ENCODE measurements at regions not wholly inside any gene's neighbourhood (a gene's known extent, or its start where the extent isn't known, plus 50 kb on each side); places are given as distances from the start of the nearest gene placed in this dataset.
A peak's percentile ranks its signal among the peaks of the same experiment; 100 is the strongest.

GRCh38 chr3:182201456-182202168 is 489.9 kb downstream of the SOX2 start:
- H3K4me3 ChIP-seq (ENCODE audit: insufficient read depth in 1 of 2, low read depth in 1 of 2, low read length in 2 of 2) = no peak overlapping the region
- no peak overlapping the region for H3K4me2 ChIP-seq (ENCODE audit: low read length, poor library complexity, severe bottlenecking)
- H3K36me3 ChIP-seq (ENCODE audit: control insufficient read depth in 1 of 2, insufficient read depth in 2 of 2, low read depth in 1 of 2, low read length in 2 of 2) = no peaks in the 10 kb centered on the region
- no peak overlapping the region for H2AK5ac ChIP-seq (ENCODE audit: low read length, severe bottlenecking)
- no peak overlapping the region for H2BK5ac ChIP-seq (ENCODE audit: low read depth, low read length, poor library complexity, severe bottlenecking)
- no peak overlapping the region for H2BK12ac ChIP-seq (ENCODE audit: low read length in 2 of 2)
- no peak overlapping the region for H3K14ac ChIP-seq (ENCODE audit: low read length in 2 of 2)
- WGBS = 93% methylated on average over 10 of the region's 11 CpGs
- H3K4ac ChIP-seq (ENCODE audit: low read depth in 1 of 2, low read length in 2 of 2) = no peak overlapping the region
- no peak overlapping the region for H3K9ac ChIP-seq (ENCODE audit: low read length)
- H3K27ac ChIP-seq (ENCODE audit: low read length, poor library complexity, severe bottlenecking) = no peak overlapping the region
- H3K4me1 ChIP-seq (ENCODE audit: control insufficient read depth, insufficient read depth, low read depth, low read length) = peaks cover 2% of the 10 kb centered on the region
- no peaks in the 10 kb centered on the region for H3K79me1 ChIP-seq (replicated peaks; ENCODE audit: low read length, poor library complexity, severe bottlenecking)
- H3K9me3 ChIP-seq (ENCODE audit: control insufficient read depth, low read length) = no peaks in the 10 kb centered on the region
- H3K27me3 ChIP-seq (ENCODE audit: control insufficient read depth in 1 of 2, insufficient read depth in 1 of 2, low read length in 2 of 2) = no peaks in the 10 kb centered on the region
- H2AFZ ChIP-seq (ENCODE audit: low read depth, low read length) = no peak overlapping the region
- H4K8ac ChIP-seq (ENCODE audit: low read length) = no peak overlapping the region
- H3K18ac ChIP-seq (ENCODE audit: low read depth in 1 of 2, low read length in 2 of 2) = no peak overlapping the region
- no peak for DNase-seq
- no peak overlapping the region for H4K91ac ChIP-seq (ENCODE audit: low read length)
- H3K23ac ChIP-seq (ENCODE audit: low read length in 2 of 2) = no peak overlapping the region
- H2BK120ac ChIP-seq (ENCODE audit: low read depth, low read length) = no peak overlapping the region
- no peak overlapping the region for H2BK15ac ChIP-seq (ENCODE audit: low read depth, poor library complexity, severe bottlenecking)

GRCh38 chr3:182212479-182213076 is 500.9 kb downstream of the SOX2 start:
- H2BK15ac ChIP-seq (ENCODE audit: low read depth, poor library complexity, severe bottlenecking) = no peak overlapping the region
- no peaks in the 10 kb centered on the region for H3K36me3 ChIP-seq (ENCODE audit: control insufficient read depth in 1 of 2, insufficient read depth in 2 of 2, low read depth in 1 of 2, low read length in 2 of 2)
- H3K27ac ChIP-seq (ENCODE audit: low read length, poor library complexity, severe bottlenecking) = peak overlapping the region; percentile 89
- H2BK120ac ChIP-seq (ENCODE audit: low read depth, low read length) = no peak overlapping the region
- no peaks in the 10 kb centered on the region for H3K79me1 ChIP-seq (replicated peaks; ENCODE audit: low read length, poor library complexity, severe bottlenecking)
- H2BK5ac ChIP-seq (ENCODE audit: low read depth, low read length, poor library complexity, severe bottlenecking) = no peak overlapping the region
- H2BK12ac ChIP-seq (ENCODE audit: low read length in 2 of 2) = no peak overlapping the region
- H2AK5ac ChIP-seq (ENCODE audit: low read length, severe bottlenecking) = no peak overlapping the region
- DNase-seq = peak; percentile 70
- H3K4me1 ChIP-seq (ENCODE audit: control insufficient read depth, insufficient read depth, low read depth, low read length) = peaks cover 7% of the 10 kb centered on the region
- H3K4me3 ChIP-seq (ENCODE audit: insufficient read depth in 1 of 2, low read depth in 1 of 2, low read length in 2 of 2) = no peak overlapping the region
- H3K18ac ChIP-seq (ENCODE audit: low read depth in 1 of 2, low read length in 2 of 2) = no peak overlapping the region
- H3K23ac ChIP-seq (ENCODE audit: low read length in 2 of 2) = no peak overlapping the region
- H4K8ac ChIP-seq (ENCODE audit: low read length) = no peak overlapping the region
- 5% methylated on average over 4 of the region's 4 CpGs for WGBS
- H3K9me3 ChIP-seq (ENCODE audit: control insufficient read depth, low read length) = no peaks in the 10 kb centered on the region
- no peak overlapping the region for H3K9ac ChIP-seq (ENCODE audit: low read length)
- no peak overlapping the region for H4K91ac ChIP-seq (ENCODE audit: low read length)
- H3K4me2 ChIP-seq (ENCODE audit: low read length, poor library complexity, severe bottlenecking) = no peak overlapping the region
- H3K14ac ChIP-seq (ENCODE audit: low read length in 2 of 2) = no peak overlapping the region
- H3K4ac ChIP-seq (ENCODE audit: low read depth in 1 of 2, low read length in 2 of 2) = no peak overlapping the region
- no peak overlapping the region for H2AFZ ChIP-seq (ENCODE audit: low read depth, low read length)
- H3K27me3 ChIP-seq (ENCODE audit: control insufficient read depth in 1 of 2, insufficient read depth in 1 of 2, low read length in 2 of 2) = peaks cover 0 to 3% of the 10 kb centered on the region in 2 experiments

DNA sequence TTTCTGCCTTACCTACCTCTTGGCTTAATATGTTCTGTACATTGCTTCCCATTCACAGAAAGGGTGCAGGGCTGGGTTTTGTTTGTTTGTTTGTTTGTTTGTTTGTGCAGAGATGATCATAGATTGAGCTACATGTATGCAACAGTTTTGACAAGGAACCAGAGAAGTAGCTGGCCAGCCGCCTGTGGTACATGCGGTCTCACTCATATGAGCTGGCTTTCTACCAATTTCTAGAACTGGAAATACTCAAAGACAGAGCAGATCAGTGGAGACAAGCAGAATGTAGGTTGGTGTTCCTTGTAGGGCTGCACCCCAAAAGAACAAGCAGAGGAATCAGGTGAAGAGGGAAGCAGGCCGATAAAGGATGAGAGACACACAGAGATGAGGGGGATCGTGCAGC is 502.7 kb downstream of the SOX2 start:
- no peak overlapping the region for H3K9ac ChIP-seq (ENCODE audit: low read length)
- no peak overlapping the region for H3K23ac ChIP-seq (ENCODE audit: low read length in 2 of 2)
- H2BK12ac ChIP-seq (ENCODE audit: low read length in 2 of 2) = no peak overlapping the region
- no peak overlapping the region for H2AFZ ChIP-seq (ENCODE audit: low read depth, low read length)
- peaks cover 7% of the 10 kb centered on the region for H3K4me1 ChIP-seq (ENCODE audit: control insufficient read depth, insufficient read depth, low read depth, low read length)
- H3K4me3 ChIP-seq (ENCODE audit: insufficient read depth in 1 of 2, low read depth in 1 of 2, low read length in 2 of 2) = no peak overlapping the region
- no peak overlapping the region for H4K91ac ChIP-seq (ENCODE audit: low read length)
- no peak overlapping the region for H3K14ac ChIP-seq (ENCODE audit: low read length in 2 of 2)
- no peak overlapping the region for H3K4ac ChIP-seq (ENCODE audit: low read depth in 1 of 2, low read length in 2 of 2)
- no peak overlapping the region for H3K27ac ChIP-seq (ENCODE audit: low read length, poor library complexity, severe bottlenecking)
- no peaks in the 10 kb centered on the region for H3K79me1 ChIP-seq (replicated peaks; ENCODE audit: low read length, poor library complexity, severe bottlenecking)
- H3K4me2 ChIP-seq (ENCODE audit: low read length, poor library complexity, severe bottlenecking) = no peak overlapping the region
- no peaks in the 10 kb centered on the region for H3K36me3 ChIP-seq (ENCODE audit: control insufficient read depth in 1 of 2, insufficient read depth in 2 of 2, low read depth in 1 of 2, low read length in 2 of 2)
- no peak overlapping the region for H2BK15ac ChIP-seq (ENCODE audit: low read depth, poor library complexity, severe bottlenecking)
- H3K9me3 ChIP-seq (ENCODE audit: control insufficient read depth, low read length) = no peaks in the 10 kb centered on the region
- H4K8ac ChIP-seq (ENCODE audit: low read length) = no peak overlapping the region
- WGBS = 100% methylated on average over 4 of the region's 4 CpGs
- peaks cover 0 to 3% of the 10 kb centered on the region in 2 experiments for H3K27me3 ChIP-seq (ENCODE audit: control insufficient read depth in 1 of 2, insufficient read depth in 1 of 2, low read length in 2 of 2)
- no peak overlapping the region for H2BK5ac ChIP-seq (ENCODE audit: low read depth, low read length, poor library complexity, severe bottlenecking)
- no peak overlapping the region for H2BK120ac ChIP-seq (ENCODE audit: low read depth, low read length)
- no peak for DNase-seq
- no peak overlapping the region for H2AK5ac ChIP-seq (ENCODE audit: low read length, severe bottlenecking)
- no peak overlapping the region for H3K18ac ChIP-seq (ENCODE audit: low read depth in 1 of 2, low read length in 2 of 2)

GRCh38 chr3:182215881-182216280 is 504.2 kb downstream of the SOX2 start:
- peaks cover 0 to 3% of the 10 kb centered on the region in 2 experiments for H3K27me3 ChIP-seq (ENCODE audit: control insufficient read depth in 1 of 2, insufficient read depth in 1 of 2, low read length in 2 of 2)

More at GRCh38 chr3:182215881-182216280, 504.2 kb downstream of the SOX2 start:
- no peak overlapping the region for H2BK15ac ChIP-seq (ENCODE audit: low read depth, poor library complexity, severe bottlenecking)
- no peak for DNase-seq
- no peak overlapping the region for H3K27ac ChIP-seq (ENCODE audit: low read length, poor library complexity, severe bottlenecking)
- H2AK5ac ChIP-seq (ENCODE audit: low read length, severe bottlenecking) = no peak overlapping the region
- H3K4me1 ChIP-seq (ENCODE audit: control insufficient read depth, insufficient read depth, low read depth, low read length) = peaks cover 3% of the 10 kb centered on the region
- H2BK12ac ChIP-seq (ENCODE audit: low read length in 2 of 2) = no peak overlapping the region
- H3K4me2 ChIP-seq (ENCODE audit: low read length, poor library complexity, severe bottlenecking) = no peak overlapping the region
- H2AFZ ChIP-seq (ENCODE audit: low read depth, low read length) = no peak overlapping the region
- H2BK5ac ChIP-seq (ENCODE audit: low read depth, low read length, poor library complexity, severe bottlenecking) = no peak overlapping the region
- H3K23ac ChIP-seq (ENCODE audit: low read length in 2 of 2) = no peak overlapping the region
- no peak overlapping the region for H3K4me3 ChIP-seq (ENCODE audit: insufficient read depth in 1 of 2, low read depth in 1 of 2, low read length in 2 of 2)
- no peaks in the 10 kb centered on the region for H3K9me3 ChIP-seq (ENCODE audit: control insufficient read depth, low read length)
- no peaks in the 10 kb centered on the region for H3K79me1 ChIP-seq (replicated peaks; ENCODE audit: low read length, poor library complexity, severe bottlenecking)
- no peak overlapping the region for H4K91ac ChIP-seq (ENCODE audit: low read length)
- H3K9ac ChIP-seq (ENCODE audit: low read length) = no peak overlapping the region
- no peak overlapping the region for H3K18ac ChIP-seq (ENCODE audit: low read depth in 1 of 2, low read length in 2 of 2)
- no peak overlapping the region for H3K14ac ChIP-seq (ENCODE audit: low read length in 2 of 2)
- no peaks in the 10 kb centered on the region for H3K36me3 ChIP-seq (ENCODE audit: control insufficient read depth in 1 of 2, insufficient read depth in 2 of 2, low read depth in 1 of 2, low read length in 2 of 2)
- no peak overlapping the region for H2BK120ac ChIP-seq (ENCODE audit: low read depth, low read length)
- no peak overlapping the region for H3K4ac ChIP-seq (ENCODE audit: low read depth in 1 of 2, low read length in 2 of 2)
- H4K8ac ChIP-seq (ENCODE audit: low read length) = no peak overlapping the region
